IMR-90 (cell line): ENCODE measurements at regions not wholly inside any gene's neighbourhood (a gene's known extent, or its start where the extent isn't known, plus 50 kb on each side); places are given as distances from the start of the nearest gene placed in this dataset.

ENCODE experiments used
- ATAC-seq: fragments of 200-7000 bp; cut with Tn5 transposase; 2 replicates; pipeline ENCODE4 v1.9.1; 2020; ENCODE audit warnings: low read depth, mild to moderate bottlenecking, moderate library complexity
- BruUV-seq: library from RNA; stranded (reverse); fragments of 400-500 nt; replicated peaks from 2 replicates; lab custom pipeline; 2021; lab: Mats Ljungman, UMichigan
- CTCF ChIA-PET: fragments of 300-600 bp; formaldehyde crosslinking; extraction: SDS; loops from one replicate; lab custom pipeline; 2021; ENCODE audit warnings: antibody characterized with exemption; lab: Yijun Ruan, JAX
- POLR2A ChIA-PET: fragments of 300-600 bp; sonication (Branson Sonifier 250); formaldehyde crosslinking; loops from one replicate; lab custom pipeline; 2022; ENCODE audit warnings: antibody characterized with exemption; ENCODE audit not compliant: unreplicated experiment; lab: Charles Lee
- DNase-seq: peaks from one replicate; pipeline ENCODE4 v3.0.0; 2013
- H2AFZ ChIP-seq: replicated peaks from 2 replicates; pipeline ENCODE3; 2013; ENCODE audit warnings: low read length, mild to moderate bottlenecking; ENCODE audit not compliant: poor library complexity
- H2AK5ac ChIP-seq: 2 replicates; pipeline ENCODE4 v1.6.1; 2013; ENCODE audit warnings: low read depth, low read length, inconsistent platforms
- H2AK9ac ChIP-seq: replicated peaks from 2 replicates; pipeline ENCODE3; 2013; ENCODE audit warnings: mild to moderate bottlenecking, low read depth, low read length, moderate library complexity; ENCODE audit not compliant: poor library complexity
- H2BK120ac ChIP-seq: 2 replicates; pipeline ENCODE4 v1.6.1; 2013; ENCODE audit warnings: low read depth, low read length, inconsistent platforms
- H2BK15ac ChIP-seq: 3 replicates; pipeline ENCODE4 v1.6.1; 2013; ENCODE audit warnings: low read depth, low read length, inconsistent platforms
- H2BK20ac ChIP-seq: 2 replicates; pipeline ENCODE4 v1.6.1; 2013; ENCODE audit warnings: low read depth, mild to moderate bottlenecking, inconsistent platforms, low read length, moderate library complexity
- H2BK5ac ChIP-seq: 2 replicates; pipeline ENCODE4 v1.6.1; 2013; ENCODE audit warnings: mild to moderate bottlenecking, low read depth, low read length, inconsistent platforms; ENCODE audit not compliant: poor library complexity, severe bottlenecking
- H3K14ac ChIP-seq: replicated peaks from 2 replicates; pipeline ENCODE4 v1.6.1; 2013; ENCODE audit warnings: low read depth, low read length, inconsistent platforms
- H3K18ac ChIP-seq: 2 replicates; pipeline ENCODE4 v1.6.1; 2013; ENCODE audit warnings: low read depth, low read length, control low read depth
- H3K23ac ChIP-seq: 2 replicates; pipeline ENCODE4 v1.6.1; 2013; ENCODE audit warnings: low read depth, low read length, inconsistent platforms
- H3K27ac ChIP-seq: 2 replicates; pipeline ENCODE4 v1.5.1; 2013; ENCODE audit warnings: mild to moderate bottlenecking, control low read depth, low read length; ENCODE audit not compliant: insufficient read depth
- H3K27me3 ChIP-seq: 2 replicates; pipeline ENCODE4 v1.6.1; 2013; ENCODE audit warnings: low read length; ENCODE audit not compliant: control insufficient read depth, insufficient read depth
- H3K36me3 ChIP-seq: 2 replicates; pipeline ENCODE4 v1.6.1; 2013; ENCODE audit warnings: low read length, mixed read lengths; ENCODE audit not compliant: control insufficient read depth, insufficient read depth
- H3K4ac ChIP-seq: 2 replicates; pipeline ENCODE4 v1.6.1; 2013; ENCODE audit warnings: low read depth, low read length, inconsistent platforms
- H3K4me1 ChIP-seq: 2 replicates; pipeline ENCODE4 v1.6.1; 2013; ENCODE audit warnings: low read length, mixed read lengths; ENCODE audit not compliant: control insufficient read depth, insufficient read depth
- H3K4me2 ChIP-seq: 2 replicates; pipeline ENCODE4 v1.6.1; 2013; ENCODE audit warnings: low read depth, mild to moderate bottlenecking, control low read depth, low read length, moderate library complexity
- H3K4me3 ChIP-seq: 2 replicates; pipeline ENCODE4 v1.5.1; 2013; ENCODE audit warnings: low read depth, mild to moderate bottlenecking, control low read depth, low read length, moderate library complexity; ENCODE audit not compliant: insufficient read depth
- H3K56ac ChIP-seq: 2 replicates; pipeline ENCODE4 v1.6.1; 2013; ENCODE audit warnings: low read length, inconsistent platforms; ENCODE audit not compliant: insufficient read depth; ENCODE audit errors: extremely low read depth
- H3K79me1 ChIP-seq, 2 experiments: 2 replicates each; pipeline ENCODE4 v1.6.1; 2013; ENCODE audit warnings: low read length in 2 of 2, inconsistent platforms in 1 of 2, low read depth in 1 of 2
- H3K9ac ChIP-seq: 2 replicates; pipeline ENCODE4 v1.6.1; 2013; ENCODE audit warnings: low read depth, low read length, control low read depth
- H3K9me1 ChIP-seq: 2 replicates; pipeline ENCODE4 v1.6.1; 2013; ENCODE audit warnings: low read length, inconsistent platforms; ENCODE audit not compliant: insufficient read depth
- H3K9me3 ChIP-seq: 2 replicates; pipeline ENCODE4 v1.6.1; 2013; ENCODE audit warnings: low read length; ENCODE audit not compliant: control insufficient read depth, insufficient read depth
- H4K20me1 ChIP-seq: 2 replicates; pipeline ENCODE4 v1.6.1; 2013; ENCODE audit warnings: low read length, inconsistent platforms; ENCODE audit not compliant: insufficient read depth
- H4K5ac ChIP-seq: 2 replicates; pipeline ENCODE4 v1.6.1; 2013; ENCODE audit warnings: mild to moderate bottlenecking, low read depth, low read length, control low read depth
- H4K8ac ChIP-seq, 2 experiments: 2 replicates each; pipeline ENCODE4 v1.6.1; 2013; ENCODE audit warnings: low read depth in 2 of 2, low read length in 2 of 2, control low read depth in 1 of 2, inconsistent platforms in 1 of 2
- H4K91ac ChIP-seq: 2 replicates; pipeline ENCODE4 v1.6.1; 2013; ENCODE audit warnings: low read depth, low read length, inconsistent platforms; ENCODE audit not compliant: insufficient read depth
- BHLHE40 ChIP-seq: fragments of 150-350 bp; IDR thresholded peaks from 2 replicates; pipeline ENCODE4 v1.6.1; 2016; ENCODE audit warnings: mild to moderate bottlenecking, low read depth, low read length
- CHD1 ChIP-seq: IDR thresholded peaks from 2 replicates; pipeline ENCODE4 v1.6.1; 2012; ENCODE audit warnings: low read depth, low read length, improper control_type of control experiment
- FOS ChIP-seq: fragments of 150-350 bp; IDR thresholded peaks from 2 replicates; pipeline ENCODE4 v1.6.1; 2016; ENCODE audit warnings: low read depth, low read length
- MAZ ChIP-seq: IDR thresholded peaks from 2 replicates; pipeline ENCODE4 v1.6.1; 2012; ENCODE audit warnings: low read depth, mild to moderate bottlenecking, low read length, improper control_type of control experiment, moderate library complexity, borderline replicate concordance
- MXI1 ChIP-seq: IDR thresholded peaks from 2 replicates; pipeline ENCODE4 v1.6.1; 2012; ENCODE audit warnings: low read depth, mild to moderate bottlenecking, low read length, moderate library complexity, borderline replicate concordance
- POLR2A ChIP-seq: IDR thresholded peaks from 2 replicates; pipeline ENCODE4 v1.6.1; 2012; ENCODE audit warnings: mild to moderate bottlenecking, low read depth, low read length
- WGBS, 2 experiments: methylation state at CpG; one replicate each; pipeline versions ENCODE4 v1.1.5 to v1.1.7; 2013; ENCODE audit warnings: missing lambda C conversion rate in 2 of 2; ENCODE audit not compliant: insufficient read length in 1 of 2; ENCODE audit errors: extremely low coverage in 2 of 2; 5-methylcytosine and 5-hydroxymethylcytosine counted together
- dilution Hi-C: fragments of 300-500 bp; cut with HindIII; formaldehyde crosslinking; loops from one replicate; pipeline ENCODE4 v1.14.3; 2018; ENCODE audit warnings: low sequenced_read_pairs; ENCODE audit not compliant: unreplicated experiment
- in situ Hi-C: fragments of 300-500 bp; cut with MboI; formaldehyde crosslinking; loops from 3 replicates; pipeline ENCODE4 v1.14.3; 2019; ENCODE audit warnings: low sequenced_read_pairs, inconsistent platforms, mixed read lengths
- intact Hi-C: fragments of 100-400 bp; cut with micrococcal nuclease; formaldehyde crosslinking; loops from 2 replicates; pipeline ENCODE4 v1.10.0; 2022

GRCh38 chr14:85391892-85392291 is 138.1 kb upstream of the FLRT2 start:
- ATAC-seq (no peak), DNase-seq (no peak)
- H2BK15ac ChIP-seq, result no peak overlapping the region
- H3K79me1 ChIP-seq, result no peaks in the 10 kb centered on the region
- H2BK5ac ChIP-seq, result no peak overlapping the region
- H3K14ac ChIP-seq, result no peak overlapping the region
- H3K4me1 ChIP-seq, result no peaks in the 10 kb centered on the region
- H3K27ac ChIP-seq, result no peak overlapping the region
- no peak overlapping the region for H2BK20ac ChIP-seq
- no peak overlapping the region for H3K56ac ChIP-seq
- H3K9me1 ChIP-seq, result no peaks in the 10 kb centered on the region
- no peaks in the 10 kb centered on the region for H3K9me3 ChIP-seq
- no peak overlapping the region for H3K18ac ChIP-seq
- no peak overlapping the region for H3K4ac ChIP-seq
- H3K36me3 ChIP-seq, result no peaks in the 10 kb centered on the region
- CTCF ChIA-PET, result no interaction called here
- TF ChIP-seq MAZ (no peak), MXI1 (no peak), POLR2A (no peak), BHLHE40 (no peak), FOS (no peak), CHD1 (no peak)
- dilution Hi-C loops, result no loop called here
- H3K4me3 ChIP-seq, result no peak overlapping the region
- intact Hi-C loops, result no loop called here
- no peak overlapping the region for H4K91ac ChIP-seq
- no peak overlapping the region for H3K23ac ChIP-seq
- H3K4me2 ChIP-seq, result no peak overlapping the region
- H2AK9ac ChIP-seq, result no peak overlapping the region
- H2AK5ac ChIP-seq, result no peak overlapping the region
- H4K8ac ChIP-seq, result no peak overlapping the region
- no peak overlapping the region for H4K5ac ChIP-seq
- H3K9ac ChIP-seq, result no peak overlapping the region
- H4K20me1 ChIP-seq, result no peaks in the 10 kb centered on the region
- no peaks in the 10 kb centered on the region for H3K27me3 ChIP-seq
- POLR2A ChIA-PET, result no interaction called here
- in situ Hi-C loops, result no loop called here
- no CpG with 5 or more reads among the region's 3 CpGs for WGBS, 2 experiments
- H2AFZ ChIP-seq, result no peak overlapping the region
- no TSS peak for BruUV-seq
- no peak overlapping the region for H2BK120ac ChIP-seq
